ENCODE measurements at regions not wholly inside any gene's neighbourhood (a gene's known extent, or its start where the extent isn't known, plus 50 kb on each side); places are given as distances from the start of the nearest gene placed in this dataset.

DNA sequence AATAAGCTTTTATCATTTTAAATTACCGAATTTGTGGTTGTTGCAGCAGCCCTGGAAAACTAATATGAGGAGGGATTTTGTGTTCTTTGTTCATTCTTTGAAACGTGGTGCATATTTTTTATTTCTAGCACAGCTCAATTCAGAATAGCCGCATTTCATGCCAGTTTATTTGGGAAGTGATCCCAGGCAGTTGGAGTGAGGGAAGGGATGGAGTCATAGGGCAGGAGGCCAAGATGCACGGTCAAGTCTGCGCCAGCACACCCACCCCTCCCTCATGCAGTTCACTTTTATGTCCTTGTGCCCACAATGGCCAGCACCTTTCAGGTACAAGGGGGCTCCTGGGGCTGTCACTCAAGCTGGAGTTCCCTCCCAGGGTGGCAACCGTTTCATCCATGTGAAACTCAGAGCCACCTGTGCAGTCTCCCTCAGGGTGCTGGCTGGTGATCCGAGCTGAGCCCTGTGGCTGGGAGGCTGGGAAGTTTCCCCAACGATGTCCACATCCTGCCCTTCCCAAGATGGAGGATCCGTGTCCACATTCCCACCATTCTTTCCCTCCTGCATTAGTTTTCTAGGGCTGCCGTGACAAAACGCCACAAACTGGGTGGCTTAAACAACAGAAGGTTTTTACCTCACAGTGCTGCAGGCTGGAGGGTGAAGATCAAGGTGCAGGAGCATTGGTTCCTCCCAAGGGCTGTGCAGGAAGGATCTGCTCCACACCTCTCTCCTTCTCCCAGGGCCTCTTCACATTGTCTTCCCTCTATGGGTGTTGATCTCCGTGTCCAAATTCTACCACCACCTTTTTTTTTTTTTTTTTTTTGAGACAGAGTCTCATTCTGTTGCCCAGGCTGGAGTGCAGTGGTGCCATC lies 68.5 kb upstream of the ITGA6 start:
- Histone ChIP-seq H3K36me3 (ENCODE audit: control insufficient read depth in 5 of 5, insufficient read depth in 5 of 5, low read length in 5 of 5) (no peaks in the 10 kb centered on the region), H3K4me1 (ENCODE audit: control insufficient read depth in 5 of 5, insufficient read depth in 5 of 5, low read length in 5 of 5) (peaks cover 0 to 26% (median 7%) of the 10 kb centered on the region in 5 donors), H3K9me3 (ENCODE audit: control insufficient read depth in 5 of 5, low read length in 5 of 5) (no peaks in the 10 kb centered on the region), H3K9ac (ENCODE audit: low read length in 5 of 5) (no peak overlapping the region), H3K4me3 (ENCODE audit: low read depth in 1 of 5, low read length in 5 of 5) (no peak overlapping the region), H3K27ac (ENCODE audit: low read depth, low read length) (no peak overlapping the region), H3K27me3 (ENCODE audit: control insufficient read depth in 5 of 5, insufficient read depth in 4 of 5, low read length in 5 of 5) (peaks cover 0 to 5% (median 0%) of the 10 kb centered on the region in 5 donors)

DNA sequence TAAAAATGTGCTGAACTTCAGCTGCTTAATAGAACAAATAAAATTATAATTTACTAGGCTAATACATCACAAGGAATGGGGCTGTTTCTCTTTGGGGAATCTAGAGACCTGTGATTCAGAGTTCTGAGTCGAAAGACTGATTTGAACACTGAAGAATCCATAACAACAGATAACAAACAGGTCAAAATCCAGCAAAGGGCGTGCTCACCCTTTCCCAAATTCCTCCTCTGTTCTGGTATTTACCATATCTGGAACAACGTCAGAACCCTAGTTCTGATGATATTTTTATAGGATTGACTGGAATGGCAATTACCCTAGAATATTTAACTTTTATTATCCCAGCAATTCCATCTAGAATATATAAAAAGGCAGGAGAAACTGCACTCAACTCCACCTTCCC lies 66.0 kb upstream of the ITGA6 start:
- no peaks in the 10 kb centered on the region for H3K36me3 ChIP-seq (ENCODE audit: control insufficient read depth in 5 of 5, insufficient read depth in 5 of 5, low read length in 5 of 5)
- H3K9me3 ChIP-seq (ENCODE audit: control insufficient read depth in 5 of 5, low read length in 5 of 5): no peaks in the 10 kb centered on the region
- no peak overlapping the region for H3K9ac ChIP-seq (ENCODE audit: low read length in 5 of 5)
- peaks cover 0 to 26% (median 7%) of the 10 kb centered on the region in 5 donors for H3K4me1 ChIP-seq (ENCODE audit: control insufficient read depth in 5 of 5, insufficient read depth in 5 of 5, low read length in 5 of 5)
- H3K27ac ChIP-seq (ENCODE audit: low read depth, low read length): no peak overlapping the region
- peaks cover 0 to 5% (median 0%) of the 10 kb centered on the region in 5 donors for H3K27me3 ChIP-seq (ENCODE audit: control insufficient read depth in 5 of 5, insufficient read depth in 4 of 5, low read length in 5 of 5)
- no peak overlapping the region for H3K4me3 ChIP-seq (ENCODE audit: low read depth in 1 of 5, low read length in 5 of 5)

GRCh38 chr2:172361840-172362239 lies 65.5 kb upstream of the ITGA6 start:
- H3K36me3 ChIP-seq (ENCODE audit: control insufficient read depth in 5 of 5, insufficient read depth in 5 of 5, low read length in 5 of 5): no peaks in the 10 kb centered on the region
- H3K4me3 ChIP-seq (ENCODE audit: low read depth in 1 of 5, low read length in 5 of 5): no peak overlapping the region
- H3K9me3 ChIP-seq (ENCODE audit: control insufficient read depth in 5 of 5, low read length in 5 of 5): no peaks in the 10 kb centered on the region
- H3K9ac ChIP-seq (ENCODE audit: low read length in 5 of 5): no peak overlapping the region
- H3K27ac ChIP-seq (ENCODE audit: low read depth, low read length): no peak overlapping the region
- peaks cover 0 to 5% (median 0%) of the 10 kb centered on the region in 5 donors for H3K27me3 ChIP-seq (ENCODE audit: control insufficient read depth in 5 of 5, insufficient read depth in 4 of 5, low read length in 5 of 5)
- peaks cover 0 to 23% (median 7%) of the 10 kb centered on the region in 5 donors for H3K4me1 ChIP-seq (ENCODE audit: control insufficient read depth in 5 of 5, insufficient read depth in 5 of 5, low read length in 5 of 5)

DNA sequence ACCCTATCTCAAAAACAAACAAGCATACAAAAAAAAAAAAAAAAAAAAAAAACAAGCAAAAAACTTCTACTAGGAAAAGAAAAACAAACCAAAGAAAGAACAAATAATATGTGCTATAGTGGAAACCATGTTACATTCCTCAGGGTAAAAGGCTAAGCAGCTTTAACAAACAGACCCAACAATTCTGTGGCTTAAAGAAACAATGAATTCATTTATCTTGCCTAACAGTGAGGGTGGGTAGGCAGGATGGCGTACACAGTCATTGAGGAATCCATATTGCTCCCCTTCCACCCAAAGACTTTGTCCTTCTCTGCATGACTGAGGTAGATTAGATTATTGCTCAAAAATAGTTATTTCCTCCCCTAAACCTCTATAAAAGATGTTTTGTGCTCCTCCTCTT lies 63.1 kb upstream of the ITGA6 start:
- Histone ChIP-seq H3K9ac (ENCODE audit: low read length in 5 of 5) (no peak overlapping the region), H3K9me3 (ENCODE audit: control insufficient read depth in 5 of 5, low read length in 5 of 5) (peaks cover 0 to 8% (median 0%) of the 10 kb centered on the region in 5 donors), H3K27ac (ENCODE audit: low read depth, low read length) (no peak overlapping the region), H3K4me1 (ENCODE audit: control insufficient read depth in 5 of 5, insufficient read depth in 5 of 5, low read length in 5 of 5) (peaks cover 0 to 3% (median 0%) of the 10 kb centered on the region in 5 donors), H3K27me3 (ENCODE audit: control insufficient read depth in 5 of 5, insufficient read depth in 4 of 5, low read length in 5 of 5) (peaks cover 0 to 3% (median 0%) of the 10 kb centered on the region in 5 donors), H3K36me3 (ENCODE audit: control insufficient read depth in 5 of 5, insufficient read depth in 5 of 5, low read length in 5 of 5) (no peaks in the 10 kb centered on the region), H3K4me3 (ENCODE audit: low read depth in 1 of 5, low read length in 5 of 5) (no peak overlapping the region)

GRCh38 chr2:172366596-172367150 lies 60.7 kb upstream of the ITGA6 start:
- no peak overlapping the region for H3K4me3 ChIP-seq (ENCODE audit: low read depth in 1 of 5, low read length in 5 of 5)
- H3K9ac ChIP-seq (ENCODE audit: low read length in 5 of 5): no peak overlapping the region
- peaks cover 0 to 16% (median 6%) of the 10 kb centered on the region in 5 donors for H3K9me3 ChIP-seq (ENCODE audit: control insufficient read depth in 5 of 5, low read length in 5 of 5)
- H3K27me3 ChIP-seq (ENCODE audit: control insufficient read depth in 5 of 5, insufficient read depth in 4 of 5, low read length in 5 of 5): peaks cover 0 to 3% (median 0%) of the 10 kb centered on the region in 5 donors
- H3K36me3 ChIP-seq (ENCODE audit: control insufficient read depth in 5 of 5, insufficient read depth in 5 of 5, low read length in 5 of 5): no peaks in the 10 kb centered on the region
- no peak overlapping the region for H3K27ac ChIP-seq (ENCODE audit: low read depth, low read length)
- no peaks in the 10 kb centered on the region for H3K4me1 ChIP-seq (ENCODE audit: control insufficient read depth in 5 of 5, insufficient read depth in 5 of 5, low read length in 5 of 5)

DNA sequence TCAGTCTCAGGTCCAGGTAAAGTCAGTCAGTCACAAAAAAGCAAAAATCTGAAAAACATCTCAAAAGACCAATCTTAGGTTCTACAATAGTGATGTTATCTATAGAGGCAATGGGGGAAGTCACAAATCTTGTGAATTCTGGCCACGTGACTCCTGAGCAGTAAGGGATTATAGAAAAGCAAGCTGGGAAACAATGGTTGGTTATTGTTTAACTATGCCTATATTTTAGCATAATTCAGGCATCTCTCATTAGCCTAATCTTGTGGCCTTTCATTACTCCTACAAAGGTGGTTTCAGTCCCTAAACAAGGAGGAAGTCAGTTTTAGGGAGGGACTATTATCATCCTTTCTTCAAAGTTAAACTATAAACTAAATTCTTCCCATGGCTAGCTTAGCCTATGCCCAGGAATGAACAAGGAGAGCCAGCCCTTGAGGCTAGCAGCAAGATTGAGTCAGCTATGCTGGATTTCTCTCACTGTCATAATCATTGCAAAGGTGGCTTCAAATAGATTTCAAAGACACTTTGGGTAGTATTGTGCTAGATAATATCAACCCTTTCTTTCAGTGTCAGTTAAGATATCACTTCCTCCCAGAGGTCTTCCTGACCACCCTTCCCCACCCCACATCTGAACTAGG lies 56.4 kb upstream of the ITGA6 start:
- Histone ChIP-seq H3K9me3 (ENCODE audit: control insufficient read depth in 5 of 5, low read length in 5 of 5) (peaks cover 0 to 16% (median 6%) of the 10 kb centered on the region in 5 donors), H3K27ac (ENCODE audit: low read depth, low read length) (no peak overlapping the region)

GRCh38 chr2:172372436-172372835 lies 55.0 kb upstream of the ITGA6 start:
- Histone ChIP-seq H3K4me3 (ENCODE audit: low read depth in 1 of 5, low read length in 5 of 5) (no peak overlapping the region), H3K27me3 (ENCODE audit: control insufficient read depth in 5 of 5, insufficient read depth in 4 of 5, low read length in 5 of 5) (peaks cover 0 to 4% (median 0%) of the 10 kb centered on the region in 5 donors), H3K9me3 (ENCODE audit: control insufficient read depth in 5 of 5, low read length in 5 of 5) (peaks cover 0 to 16% (median 6%) of the 10 kb centered on the region in 5 donors), H3K9ac (ENCODE audit: low read length in 5 of 5) (no peak overlapping the region), H3K27ac (ENCODE audit: low read depth, low read length) (no peak overlapping the region), H3K4me1 (ENCODE audit: control insufficient read depth in 5 of 5, insufficient read depth in 5 of 5, low read length in 5 of 5) (peaks cover 0 to 18% (median 0%) of the 10 kb centered on the region in 5 donors), H3K36me3 (ENCODE audit: control insufficient read depth in 5 of 5, insufficient read depth in 5 of 5, low read length in 5 of 5) (no peaks in the 10 kb centered on the region)

More for the DNA sequence above, 56.4 kb upstream of the ITGA6 start:
- no peak overlapping the region for H3K9ac ChIP-seq (ENCODE audit: low read length in 5 of 5)
- H3K36me3 ChIP-seq (ENCODE audit: control insufficient read depth in 5 of 5, insufficient read depth in 5 of 5, low read length in 5 of 5): no peaks in the 10 kb centered on the region
- H3K27me3 ChIP-seq (ENCODE audit: control insufficient read depth in 5 of 5, insufficient read depth in 4 of 5, low read length in 5 of 5): peaks cover 0 to 4% (median 0%) of the 10 kb centered on the region in 5 donors
- no peak overlapping the region for H3K4me3 ChIP-seq (ENCODE audit: low read depth in 1 of 5, low read length in 5 of 5)
- peaks cover 0 to 5% (median 0%) of the 10 kb centered on the region in 5 donors for H3K4me1 ChIP-seq (ENCODE audit: control insufficient read depth in 5 of 5, insufficient read depth in 5 of 5, low read length in 5 of 5)

DNA sequence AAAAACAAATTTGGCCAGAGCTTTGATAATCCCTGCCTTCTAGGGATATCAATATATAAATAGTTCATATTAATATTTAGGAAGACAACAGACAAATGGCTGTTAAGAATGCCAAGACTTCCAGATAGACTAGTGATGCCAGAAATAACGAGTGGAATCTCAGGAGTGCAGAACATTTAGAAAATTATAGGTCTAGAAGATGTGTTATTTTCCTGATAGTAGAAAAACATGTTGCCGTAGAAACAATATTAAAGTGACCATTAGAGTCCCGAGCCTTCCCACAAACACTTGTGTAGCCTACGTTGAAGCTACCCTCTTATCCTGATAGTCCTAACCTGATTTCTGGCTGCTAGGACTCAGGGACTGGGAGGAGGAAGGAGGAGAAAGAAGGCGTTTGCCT lies 54.3 kb upstream of the ITGA6 start:
- Histone ChIP-seq H3K27ac (ENCODE audit: low read depth, low read length) (no peak overlapping the region), H3K9ac (ENCODE audit: low read length in 5 of 5) (no peak overlapping the region), H3K9me3 (ENCODE audit: control insufficient read depth in 5 of 5, low read length in 5 of 5) (peaks cover 0 to 16% (median 6%) of the 10 kb centered on the region in 5 donors), H3K4me1 (ENCODE audit: control insufficient read depth in 5 of 5, insufficient read depth in 5 of 5, low read length in 5 of 5) (peaks cover 0 to 21% (median 0%) of the 10 kb centered on the region in 5 donors), H3K36me3 (ENCODE audit: control insufficient read depth in 5 of 5, insufficient read depth in 5 of 5, low read length in 5 of 5) (no peaks in the 10 kb centered on the region), H3K4me3 (ENCODE audit: low read depth in 1 of 5, low read length in 5 of 5) (no peak overlapping the region), H3K27me3 (ENCODE audit: control insufficient read depth in 5 of 5, insufficient read depth in 4 of 5, low read length in 5 of 5) (peaks cover 0 to 4% (median 0%) of the 10 kb centered on the region in 5 donors)

DNA sequence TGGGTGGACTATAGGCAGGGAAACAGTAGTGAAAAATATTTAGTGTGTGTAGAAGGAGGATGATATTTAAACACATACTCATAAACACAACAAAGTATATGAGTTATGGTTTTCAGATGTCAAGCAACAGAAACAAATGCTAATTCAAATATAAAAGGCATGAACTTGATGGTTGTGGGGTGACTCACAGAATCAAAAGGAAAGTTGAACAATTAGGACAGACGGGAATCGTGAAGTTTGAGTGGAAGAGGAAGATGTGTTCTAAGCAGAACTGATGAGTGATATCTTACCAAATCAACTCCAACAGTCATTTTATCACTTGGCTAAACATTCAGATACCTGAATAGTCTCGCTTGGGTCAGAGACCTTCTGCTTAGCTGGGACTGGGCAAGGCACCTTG lies 53.6 kb upstream of the ITGA6 start:
- H3K4me3 ChIP-seq (ENCODE audit: low read depth in 1 of 5, low read length in 5 of 5): no peak overlapping the region
- H3K9ac ChIP-seq (ENCODE audit: low read length in 5 of 5): no peak overlapping the region
- peaks cover 0 to 4% (median 0%) of the 10 kb centered on the region in 5 donors for H3K27me3 ChIP-seq (ENCODE audit: control insufficient read depth in 5 of 5, insufficient read depth in 4 of 5, low read length in 5 of 5)
- H3K27ac ChIP-seq (ENCODE audit: low read depth, low read length): no peak overlapping the region
- peaks cover 0 to 12% (median 6%) of the 10 kb centered on the region in 5 donors for H3K9me3 ChIP-seq (ENCODE audit: control insufficient read depth in 5 of 5, low read length in 5 of 5)
- H3K4me1 ChIP-seq (ENCODE audit: control insufficient read depth in 5 of 5, insufficient read depth in 5 of 5, low read length in 5 of 5): peaks cover 0 to 21% (median 0%) of the 10 kb centered on the region in 5 donors
- H3K36me3 ChIP-seq (ENCODE audit: control insufficient read depth in 5 of 5, insufficient read depth in 5 of 5, low read length in 5 of 5): no peaks in the 10 kb centered on the region

All from subcutaneous abdominal adipose tissue (tissue), 5 donors.